ENCODE measurements at regions not wholly inside any gene's neighbourhood (a gene's known extent, or its start where the extent isn't known, plus 50 kb on each side); places are given as distances from the start of the nearest gene placed in this dataset.

DNA sequence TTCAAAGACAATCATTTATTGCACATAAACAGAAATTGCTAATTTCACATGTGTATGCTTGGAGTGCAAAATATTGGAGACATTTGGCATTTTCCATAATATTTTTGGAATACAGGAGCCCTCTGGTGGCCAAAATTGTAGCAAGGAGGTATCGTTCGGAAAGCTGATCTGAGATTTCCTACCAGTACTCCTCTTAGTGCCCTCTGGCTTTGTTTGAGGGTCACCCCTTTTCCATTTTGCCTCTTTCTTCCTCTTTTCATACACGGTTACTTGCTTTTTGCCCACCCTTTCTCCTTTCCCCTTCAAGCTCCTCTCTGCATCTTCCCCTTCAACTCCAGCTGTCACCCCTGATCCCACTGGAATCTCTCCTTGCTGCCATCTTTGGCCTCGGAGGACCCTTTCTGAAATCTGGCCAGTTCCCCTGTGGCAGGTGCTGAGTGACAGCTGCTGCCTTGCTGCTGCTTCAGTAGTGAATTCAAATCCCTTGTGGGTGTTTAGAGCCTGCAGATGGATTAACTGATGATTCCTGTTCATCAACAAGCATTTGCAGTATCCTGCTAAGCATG lies 164.6 kb upstream of the PARP11 start:
- Mint-ChIP-seq H3K4me1 (ENCODE audit: low read depth) (peaks cover 10% of the 10 kb centered on the region), H3K27ac (ENCODE audit: unreplicated experiment) (no peak overlapping the region), H3K36me3 (ENCODE audit: low read depth) (no peaks in the 10 kb centered on the region), H3K27me3 (ENCODE audit: low read depth) (peaks cover 75% of the 10 kb centered on the region), H3K4me3 (ENCODE audit: unreplicated experiment) (no peak overlapping the region), H3K9me3 (ENCODE audit: low read depth) (no peaks in the 10 kb centered on the region)
- TF ChIP-seq, protein P1, sequence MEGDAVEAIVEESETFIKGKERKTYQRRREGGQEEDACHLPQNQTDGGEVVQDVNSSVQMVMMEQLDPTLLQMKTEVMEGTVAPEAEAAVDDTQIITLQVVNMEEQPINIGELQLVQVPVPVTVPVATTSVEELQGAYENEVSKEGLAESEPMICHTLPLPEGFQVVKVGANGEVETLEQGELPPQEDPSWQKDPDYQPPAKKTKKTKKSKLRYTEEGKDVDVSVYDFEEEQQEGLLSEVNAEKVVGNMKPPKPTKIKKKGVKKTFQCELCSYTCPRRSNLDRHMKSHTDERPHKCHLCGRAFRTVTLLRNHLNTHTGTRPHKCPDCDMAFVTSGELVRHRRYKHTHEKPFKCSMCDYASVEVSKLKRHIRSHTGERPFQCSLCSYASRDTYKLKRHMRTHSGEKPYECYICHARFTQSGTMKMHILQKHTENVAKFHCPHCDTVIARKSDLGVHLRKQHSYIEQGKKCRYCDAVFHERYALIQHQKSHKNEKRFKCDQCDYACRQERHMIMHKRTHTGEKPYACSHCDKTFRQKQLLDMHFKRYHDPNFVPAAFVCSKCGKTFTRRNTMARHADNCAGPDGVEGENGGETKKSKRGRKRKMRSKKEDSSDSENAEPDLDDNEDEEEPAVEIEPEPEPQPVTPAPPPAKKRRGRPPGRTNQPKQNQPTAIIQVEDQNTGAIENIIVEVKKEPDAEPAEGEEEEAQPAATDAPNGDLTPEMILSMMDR (IDR thresholded peaks at IDR 0.05), result peak; percentile 88
- no peak for DNase-seq (ENCODE audit: low spot score)

GRCh38 chr12:4036671-4037271 lies 163.6 kb upstream of the PARP11 start:
- H3K4me3 Mint-ChIP-seq (ENCODE audit: unreplicated experiment), result no peak overlapping the region
- H3K27ac Mint-ChIP-seq (ENCODE audit: unreplicated experiment), result no peak overlapping the region
- peaks cover 14% of the 10 kb centered on the region for H3K4me1 Mint-ChIP-seq (ENCODE audit: low read depth)
- no peak for DNase-seq (ENCODE audit: low spot score)
- H3K9me3 Mint-ChIP-seq (ENCODE audit: low read depth), result no peaks in the 10 kb centered on the region
- TF ChIP-seq, protein P1 (IDR thresholded peaks at IDR 0.05), result no peak
- no peaks in the 10 kb centered on the region for H3K36me3 Mint-ChIP-seq (ENCODE audit: low read depth)
- H3K27me3 Mint-ChIP-seq (ENCODE audit: low read depth), result peaks cover 72% of the 10 kb centered on the region

DNA sequence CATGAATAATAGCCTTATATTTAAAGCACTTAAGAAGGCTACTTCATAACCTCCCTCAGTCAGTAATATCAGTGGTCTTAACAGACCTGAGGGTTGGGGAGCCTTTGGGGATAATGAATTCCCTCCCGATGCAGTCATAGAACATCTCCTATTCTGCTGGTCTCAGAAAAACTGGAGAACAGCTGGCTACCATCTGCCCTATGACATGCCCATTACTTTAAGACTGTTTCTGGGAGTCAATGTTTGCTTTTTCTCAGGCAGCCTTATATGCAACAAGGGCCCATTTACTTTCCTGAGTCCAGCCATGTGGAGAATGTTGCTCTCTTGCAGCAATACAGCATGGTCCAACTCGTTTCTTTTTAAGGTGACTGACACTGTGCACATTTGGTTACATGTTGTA lies 161.7 kb upstream of the PARP11 start:
- H3K4me3 Mint-ChIP-seq (ENCODE audit: unreplicated experiment), result no peak overlapping the region
- H3K36me3 Mint-ChIP-seq (ENCODE audit: low read depth), result no peaks in the 10 kb centered on the region
- DNase-seq (ENCODE audit: low spot score), result no peak
- H3K4me1 Mint-ChIP-seq (ENCODE audit: low read depth), result peaks cover 19% of the 10 kb centered on the region
- H3K27me3 Mint-ChIP-seq (ENCODE audit: low read depth), result peaks cover 57% of the 10 kb centered on the region
- H3K27ac Mint-ChIP-seq (ENCODE audit: unreplicated experiment), result no peak overlapping the region
- TF ChIP-seq, protein P1 (IDR thresholded peaks at IDR 0.05), result no peak
- no peaks in the 10 kb centered on the region for H3K9me3 Mint-ChIP-seq (ENCODE audit: low read depth)

GRCh38 chr12:4032924-4033615 lies 159.9 kb upstream of the PARP11 start:
- Mint-ChIP-seq H3K36me3 (ENCODE audit: low read depth) (peaks cover under 1% of the 10 kb centered on the region), H3K4me3 (ENCODE audit: unreplicated experiment) (no peak overlapping the region), H3K27ac (ENCODE audit: unreplicated experiment) (no peak overlapping the region), H3K27me3 (ENCODE audit: low read depth) (peaks cover 45% of the 10 kb centered on the region), H3K4me1 (ENCODE audit: low read depth) (peaks cover 19% of the 10 kb centered on the region), H3K9me3 (ENCODE audit: low read depth) (no peaks in the 10 kb centered on the region)
- TF ChIP-seq, protein P1 (IDR thresholded peaks at IDR 0.05), result no peak
- DNase-seq (ENCODE audit: low spot score), result no peak

DNA sequence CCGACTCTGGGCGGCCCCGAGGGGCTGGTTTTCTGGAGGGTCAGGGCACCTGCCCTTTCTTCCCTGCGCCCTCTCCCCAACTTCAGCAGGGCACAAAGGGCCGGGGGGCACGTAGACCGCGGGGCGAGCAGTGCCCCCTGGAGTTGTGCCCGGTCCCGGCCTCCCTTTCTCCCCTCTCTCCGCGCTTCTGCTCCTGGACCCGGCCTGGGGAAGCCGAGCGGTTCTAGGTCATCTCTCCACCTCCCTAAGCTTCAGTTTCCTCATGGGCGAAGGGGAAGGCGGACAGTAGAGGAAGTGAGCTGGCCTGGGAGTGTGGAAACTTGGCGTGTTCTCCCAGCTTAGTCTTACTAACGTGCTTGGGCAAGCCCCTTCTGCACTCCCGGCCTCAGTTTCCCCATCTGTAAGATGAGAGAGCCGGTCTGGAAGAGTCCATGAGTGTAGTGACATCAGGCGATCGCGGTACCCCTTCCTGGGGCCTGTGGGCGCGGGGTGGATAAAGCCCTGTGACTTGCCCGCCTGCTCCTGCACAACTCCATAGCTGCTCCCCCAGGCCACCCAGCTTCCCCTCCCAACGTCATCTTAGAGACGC lies 158.6 kb upstream of the PARP11 start:
- Mint-ChIP-seq H3K9me3 (ENCODE audit: low read depth) (no peaks in the 10 kb centered on the region), H3K27ac (ENCODE audit: unreplicated experiment) (peak overlapping the region; percentile 53), H3K4me1 (ENCODE audit: low read depth) (peaks cover 16% of the 10 kb centered on the region), H3K4me3 (ENCODE audit: unreplicated experiment) (peak overlapping the region; percentile 33), H3K36me3 (ENCODE audit: low read depth) (peaks cover 1% of the 10 kb centered on the region), H3K27me3 (ENCODE audit: low read depth) (peaks cover 49% of the 10 kb centered on the region)
- TF ChIP-seq, protein P1 (IDR thresholded peaks at IDR 0.05), result no peak
- DNase-seq (ENCODE audit: low spot score), result no peak
